Keratinocyte (primary cell): ENCODE measurements at regions not wholly inside any gene's neighbourhood (a gene's known extent, or its start where the extent isn't known, plus 50 kb on each side); places are given as distances from the start of the nearest gene placed in this dataset.

Source experiments
- CTCF ChIP-seq, 3 experiments: IDR thresholded peaks in 1 of 3; conservative IDR thresholded peaks in 1 of 3; optimal IDR thresholded peaks in 1 of 3; 2 replicates in 2 of 3; 3 replicates in 1 of 3; pipeline versions ENCODE3 to v1.5.1; 2011; ENCODE audit warnings: low read length in 3 of 3, mild to moderate bottlenecking in 3 of 3, moderate library complexity in 2 of 3, control low read depth in 1 of 3, inconsistent platforms in 1 of 3; ENCODE audit not compliant: insufficient read depth in 2 of 3; ENCODE audit errors: extremely low read depth in 1 of 3
- EZH2 ChIP-seq: IDR thresholded peaks from one replicate; pipeline ENCODE4 v1.6.1; 2012; ENCODE audit warnings: inconsistent platforms, mild to moderate bottlenecking, low read length, moderate library complexity

GRCh38 chr1:17912491-17912890 lies 157.4 kb downstream of the ACTL8 start:
- TF ChIP-seq CTCF (optimal IDR thresholded peaks at IDR 0.05 in 1 of 3, IDR thresholded peaks at IDR 0.05 in 1 of 3, conservative IDR thresholded peaks at IDR 0.05 in 1 of 3; ENCODE audit: extremely low read depth in 1 of 3, insufficient read depth in 2 of 3, low read length in 3 of 3) = no peak
- TF ChIP-seq EZH2 = no peak
